ENCODE measurements at regions not wholly inside any gene's neighbourhood (a gene's known extent, or its start where the extent isn't known, plus 50 kb on each side); places are given as distances from the start of the nearest gene placed in this dataset.
"Not testable (repeated sequence)": the region's sequence is repeated elsewhere in the genome, so short reads cannot be mapped to it uniquely, and the experiment has no call there.

DNA sequence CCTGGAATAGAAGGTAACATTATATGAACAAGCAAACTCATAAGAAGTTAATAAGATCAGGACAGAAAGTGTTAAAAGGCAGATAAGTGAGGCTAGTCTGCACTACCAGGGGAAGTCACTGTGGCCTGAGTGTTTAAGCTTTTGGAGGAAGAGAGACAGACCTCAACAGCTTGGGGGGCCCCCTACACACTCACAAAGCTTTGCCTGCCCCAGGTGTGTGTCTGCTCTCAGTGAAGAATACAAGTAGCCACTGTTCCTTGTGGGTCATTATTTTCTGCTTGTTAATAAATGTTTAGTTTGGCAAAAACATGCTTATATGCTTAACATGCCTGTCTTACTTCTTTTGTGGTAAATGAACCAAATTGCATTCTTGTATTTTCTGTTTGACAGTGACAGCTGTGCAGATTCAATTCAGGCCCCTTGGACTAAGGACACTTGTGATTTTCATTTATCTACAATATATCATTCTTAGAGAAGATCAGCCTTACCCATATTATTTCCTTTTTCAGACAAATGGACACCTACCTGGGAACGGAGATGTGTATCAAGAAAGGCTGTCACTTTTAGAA, 50.7 kb upstream of the C12orf71 start:
- CTCF ChIA-PET, result no interaction called here
- intact Hi-C loops (cut with micrococcal nuclease), result no loop called here
- no peaks in the 10 kb centered on the region for H3K4me1 Mint-ChIP-seq (ENCODE audit: low read depth)
- no peak for DNase-seq
- peaks cover 2% of the 10 kb centered on the region for H3K9me3 Mint-ChIP-seq
- H3K27ac Mint-ChIP-seq, result no peak overlapping the region
- no peaks in the 10 kb centered on the region for H3K27me3 Mint-ChIP-seq (ENCODE audit: low read depth)
- no peak overlapping the region for H3K4me3 Mint-ChIP-seq
- peaks cover 4% of the 10 kb centered on the region for H3K36me3 Mint-ChIP-seq (ENCODE audit: low read depth)

DNA sequence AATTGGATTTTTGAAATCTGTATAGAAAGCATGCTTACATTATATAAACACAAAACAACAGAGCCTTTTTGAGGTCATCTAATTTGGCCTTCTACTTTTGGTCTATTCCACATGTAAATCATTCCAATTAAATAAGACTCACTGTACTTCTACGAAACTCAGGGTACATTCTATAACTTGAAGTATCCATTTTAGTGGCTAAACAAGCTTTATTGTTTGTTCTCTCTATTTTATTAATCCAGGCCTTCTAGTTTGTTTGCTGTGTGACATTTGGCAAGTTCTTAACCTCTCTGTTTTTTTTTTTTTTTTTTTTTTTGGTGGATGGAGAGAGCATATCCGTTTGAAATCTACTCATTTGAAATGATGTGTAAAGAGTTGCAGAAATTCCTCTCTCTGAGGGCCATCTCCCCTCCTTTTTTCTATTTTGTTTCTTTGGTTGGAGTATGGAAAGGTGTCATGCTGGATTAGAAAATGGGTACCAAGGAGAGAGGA, 58.1 kb upstream of the C12orf71 start:
- peaks cover 10% of the 10 kb centered on the region for H3K4me1 Mint-ChIP-seq (ENCODE audit: low read depth)
- H3K27me3 Mint-ChIP-seq (ENCODE audit: low read depth), result no peaks in the 10 kb centered on the region
- H3K36me3 Mint-ChIP-seq (ENCODE audit: low read depth), result peaks cover 4% of the 10 kb centered on the region
- CTCF ChIA-PET, result interaction anchor here (1.5 kb wide), 1 partner anchor 40 kb away, joined by 4 read pairs; no protein-coding TSS in a partner anchor
- intact Hi-C loops (cut with micrococcal nuclease), result loop anchor here (5.0 to 10.0 kb wide), 2 partner anchors 242 to 564 kb away; no protein-coding TSS in a partner anchor
- H3K4me3 Mint-ChIP-seq, result no peak overlapping the region
- peaks cover 2% of the 10 kb centered on the region for H3K9me3 Mint-ChIP-seq
- DNase-seq, result no peak
- no peak overlapping the region for H3K27ac Mint-ChIP-seq

- Mint-ChIP-seq H3K36me3 (ENCODE audit: low read depth) (no peaks in the 10 kb centered on the region), H3K4me3 (no peak overlapping the region), H3K9me3 (no peaks in the 10 kb centered on the region), H3K4me1 (ENCODE audit: low read depth) (peaks cover 10% of the 10 kb centered on the region), H3K27me3 (ENCODE audit: low read depth) (no peaks in the 10 kb centered on the region), H3K27ac (no peak overlapping the region)
- intact Hi-C loops (cut with micrococcal nuclease), result loop anchor here (1.0 to 10.0 kb wide), 8 partner anchors 37 to 1045 kb away; partner anchors contain the start of gene FGFR1OP2
- CTCF ChIA-PET, result interaction anchor here (0.5 to 1.6 kb wide), 13 partner anchors 22 to 563 kb away, joined by 3 to 5 read pairs (median 3); no protein-coding TSS in a partner anchor
- peak; percentile 61 for DNase-seq
Observed at GRCh38 chr12:27142101-27142721, 59.8 kb upstream of the C12orf71 start.

DNA sequence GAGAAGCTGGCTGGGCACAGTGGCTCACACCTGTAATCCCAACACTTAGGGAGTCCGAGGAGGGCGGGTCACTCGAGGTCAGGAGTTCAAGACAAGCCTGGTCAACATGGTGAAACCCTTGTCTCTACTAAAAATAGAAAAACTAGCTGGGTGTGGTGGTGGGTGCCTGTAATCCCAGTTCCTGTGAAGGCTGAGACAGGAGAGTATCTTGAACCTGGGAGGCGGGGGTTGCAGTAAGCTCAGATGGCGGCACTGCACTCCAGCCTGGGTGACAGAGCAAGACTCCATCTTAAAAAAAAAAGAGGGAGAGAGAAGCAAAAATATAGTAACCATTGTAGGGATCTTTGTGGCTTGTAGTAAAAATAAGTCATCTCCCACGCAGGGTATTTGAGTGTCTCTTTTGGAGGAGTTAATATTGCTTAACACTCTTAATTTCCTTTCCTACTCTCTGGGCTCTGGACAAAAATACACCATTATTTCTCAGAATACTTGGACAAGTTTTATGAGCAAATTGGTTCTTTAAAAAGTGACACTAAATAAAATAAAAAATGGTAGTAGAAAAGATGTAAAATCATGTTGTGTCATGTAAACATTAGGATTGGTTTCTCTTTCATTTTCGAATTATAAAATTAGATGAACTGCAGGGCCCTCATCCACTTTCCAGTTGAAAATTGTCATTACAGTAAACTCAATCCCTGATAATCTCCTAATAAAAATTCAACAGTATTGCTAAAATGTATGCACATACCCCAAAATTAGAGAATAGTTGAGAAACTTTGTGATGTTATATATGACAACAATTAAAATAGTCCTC, 61.1 kb upstream of the C12orf71 start:
- CTCF ChIA-PET, result interaction anchor here (0.9 kb wide), 1 partner anchor 121 kb away, joined by 4 read pairs; the partner anchor contains the start of gene MED21
- intact Hi-C loops (cut with micrococcal nuclease), result loop anchor here (2.0 to 10.0 kb wide), 4 partner anchors 35 to 561 kb away; partner anchors contain the start of gene FGFR1OP2
- H3K9me3 Mint-ChIP-seq, result no peaks in the 10 kb centered on the region
- no peak overlapping the region for H3K27ac Mint-ChIP-seq
- H3K4me1 Mint-ChIP-seq (ENCODE audit: low read depth), result peaks cover 10% of the 10 kb centered on the region
- H3K4me3 Mint-ChIP-seq, result no peak overlapping the region
- no peaks in the 10 kb centered on the region for H3K36me3 Mint-ChIP-seq (ENCODE audit: low read depth)
- DNase-seq, result no peak
- no peaks in the 10 kb centered on the region for H3K27me3 Mint-ChIP-seq (ENCODE audit: low read depth)

DNA sequence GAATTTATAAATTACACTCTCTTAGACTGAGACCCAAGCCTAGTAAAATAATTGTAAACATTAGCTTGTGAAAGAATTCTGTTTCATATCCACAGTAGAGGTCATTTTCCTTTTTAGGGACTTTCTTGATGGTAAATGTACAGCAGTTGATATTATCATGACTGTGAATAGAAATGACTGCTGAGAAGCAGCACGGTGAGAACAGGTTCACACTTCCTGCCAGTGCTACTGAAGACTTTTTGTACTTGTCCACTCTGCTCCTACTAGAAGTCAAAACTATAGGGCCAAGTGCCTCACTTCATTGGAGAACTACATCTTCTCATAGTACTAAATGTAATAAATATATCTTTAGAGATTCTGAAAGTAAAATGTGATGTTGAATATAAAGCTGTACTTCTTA, 63.3 kb upstream of the C12orf71 start:
- intact Hi-C loops (cut with micrococcal nuclease), result loop anchor here (10.0 kb wide), 1 partner anchor 559 kb away; no protein-coding TSS in a partner anchor
- CTCF ChIA-PET; H3K9me3 Mint-ChIP-seq; H3K27me3 Mint-ChIP-seq (ENCODE audit: low read depth); DNase-seq; H3K4me3 Mint-ChIP-seq; H3K27ac Mint-ChIP-seq; H3K36me3 Mint-ChIP-seq (ENCODE audit: low read depth); H3K4me1 Mint-ChIP-seq (ENCODE audit: low read depth): not testable (repeated sequence)

- Mint-ChIP-seq H3K4me1 (ENCODE audit: low read depth) (peaks cover 4% of the 10 kb centered on the region), H3K27ac (no peak overlapping the region), H3K27me3 (ENCODE audit: low read depth) (no peaks in the 10 kb centered on the region), H3K4me3 (no peak overlapping the region), H3K36me3 (ENCODE audit: low read depth) (no peaks in the 10 kb centered on the region), H3K9me3 (no peaks in the 10 kb centered on the region)
- intact Hi-C loops (cut with micrococcal nuclease), result loop anchor here (10.0 kb wide), 1 partner anchor 556 kb away; no protein-coding TSS in a partner anchor
- CTCF ChIA-PET, result interaction anchor here (0.7 kb wide), 1 partner anchor 158 kb away, joined by 3 read pairs; no protein-coding TSS in a partner anchor
- DNase-seq, result no peak
Observed at GRCh38 chr12:27148373-27148772, 66.0 kb upstream of the C12orf71 start.

- H3K27ac Mint-ChIP-seq, result no peak overlapping the region
- intact Hi-C loops (cut with micrococcal nuclease), result loop anchor here (10.0 kb wide), 1 partner anchor 556 kb away; no protein-coding TSS in a partner anchor
- H3K9me3 Mint-ChIP-seq, result no peaks in the 10 kb centered on the region
- H3K4me1 Mint-ChIP-seq (ENCODE audit: low read depth), result peaks cover under 1% of the 10 kb centered on the region
- DNase-seq, result no peak
- no peak overlapping the region for H3K4me3 Mint-ChIP-seq
- CTCF ChIA-PET, result interaction anchor here (0.7 kb wide), 2 partner anchors 9 to 158 kb away, joined by 3 to 7 read pairs; no protein-coding TSS in a partner anchor
- no peaks in the 10 kb centered on the region for H3K36me3 Mint-ChIP-seq (ENCODE audit: low read depth)
- H3K27me3 Mint-ChIP-seq (ENCODE audit: low read depth), result no peaks in the 10 kb centered on the region
Observed at GRCh38 chr12:27148791-27149190, 66.4 kb upstream of the C12orf71 start.

DNA sequence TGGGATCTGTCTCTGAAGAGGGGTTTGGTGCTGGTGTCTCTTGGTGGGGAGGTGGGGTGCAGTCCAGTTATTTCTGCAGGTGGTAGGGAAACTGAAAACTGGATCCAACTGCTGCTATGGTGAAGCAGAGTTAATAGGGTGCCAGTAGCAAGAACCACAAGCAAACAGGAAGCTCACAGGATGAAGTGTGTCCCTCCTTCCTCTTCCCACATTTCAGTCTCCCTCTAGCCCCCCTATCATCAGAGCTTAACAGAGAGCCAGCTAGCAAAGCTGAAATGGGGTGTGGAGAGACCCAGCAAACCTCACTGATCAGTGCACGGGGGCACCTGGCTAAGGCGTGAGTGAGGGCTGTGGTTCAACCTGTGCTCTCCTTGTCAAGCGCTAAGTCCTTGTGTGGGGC, 69.1 kb upstream of the C12orf71 start:
- no peaks in the 10 kb centered on the region for H3K27me3 Mint-ChIP-seq (ENCODE audit: low read depth)
- H3K36me3 Mint-ChIP-seq (ENCODE audit: low read depth), result no peaks in the 10 kb centered on the region
- no peaks in the 10 kb centered on the region for H3K9me3 Mint-ChIP-seq
- no peak for DNase-seq
- CTCF ChIA-PET, result interaction anchor here (0.8 kb wide), 1 partner anchor 155 kb away, joined by 3 read pairs; no protein-coding TSS in a partner anchor
- no peaks in the 10 kb centered on the region for H3K4me1 Mint-ChIP-seq (ENCODE audit: low read depth)
- no peak overlapping the region for H3K4me3 Mint-ChIP-seq
- intact Hi-C loops (cut with micrococcal nuclease), result no loop called here
- no peak overlapping the region for H3K27ac Mint-ChIP-seq

- H3K27ac Mint-ChIP-seq, result no peak overlapping the region
- no peaks in the 10 kb centered on the region for H3K9me3 Mint-ChIP-seq
- H3K36me3 Mint-ChIP-seq (ENCODE audit: low read depth), result no peaks in the 10 kb centered on the region
- no peaks in the 10 kb centered on the region for H3K4me1 Mint-ChIP-seq (ENCODE audit: low read depth)
- no peak for DNase-seq
- no peaks in the 10 kb centered on the region for H3K27me3 Mint-ChIP-seq (ENCODE audit: low read depth)
- intact Hi-C loops (cut with micrococcal nuclease), result no loop called here
- H3K4me3 Mint-ChIP-seq, result no peak overlapping the region
- CTCF ChIA-PET, result interaction anchor here (0.7 kb wide), 1 partner anchor 149 kb away, joined by 3 read pairs; no protein-coding TSS in a partner anchor
Observed at GRCh38 chr12:27158297-27158696, 75.9 kb upstream of the C12orf71 start.

DNA sequence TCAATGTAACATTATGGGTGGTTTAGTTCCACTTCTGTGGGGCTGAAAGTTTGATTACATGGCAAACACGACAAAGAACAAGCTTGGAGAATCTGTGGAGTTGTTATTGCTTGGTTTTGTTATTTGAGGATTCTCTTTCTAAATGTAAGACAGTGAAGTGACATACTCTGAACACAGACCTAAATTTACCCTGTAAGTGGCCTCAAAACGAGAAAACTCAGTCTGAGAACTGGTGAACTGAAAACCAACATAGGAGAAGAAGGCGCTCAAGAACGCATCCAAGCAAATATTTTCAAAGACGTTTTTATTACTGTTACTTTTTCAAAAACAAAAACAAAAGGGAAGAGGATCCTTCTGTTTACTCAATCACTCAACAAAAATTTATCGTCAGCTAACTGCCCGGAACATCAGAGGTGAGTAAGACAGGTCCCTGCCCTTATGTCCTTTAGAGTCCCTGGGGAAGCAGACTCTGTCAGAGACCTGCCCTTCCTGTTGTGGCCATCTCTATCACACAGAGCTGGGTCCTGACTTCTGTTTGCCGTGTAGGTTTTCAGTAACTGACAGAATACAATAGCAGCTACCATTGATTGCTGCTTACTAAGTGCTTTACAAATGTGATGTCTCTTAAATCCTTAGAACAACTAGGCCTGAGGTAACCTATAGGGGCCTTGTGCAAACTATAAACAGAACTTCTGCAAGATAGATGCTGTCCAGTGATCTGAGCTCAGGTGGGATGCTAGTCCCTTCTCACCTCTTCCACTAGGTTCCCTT, 79.3 kb upstream of the C12orf71 start:
- no peaks in the 10 kb centered on the region for H3K36me3 Mint-ChIP-seq (ENCODE audit: low read depth)
- CTCF ChIA-PET, result no interaction called here
- no peak overlapping the region for H3K27ac Mint-ChIP-seq
- H3K9me3 Mint-ChIP-seq, result peaks cover 6% of the 10 kb centered on the region
- no peaks in the 10 kb centered on the region for H3K27me3 Mint-ChIP-seq (ENCODE audit: low read depth)
- intact Hi-C loops (cut with micrococcal nuclease), result no loop called here
- no peaks in the 10 kb centered on the region for H3K4me1 Mint-ChIP-seq (ENCODE audit: low read depth)
- no peak overlapping the region for H3K4me3 Mint-ChIP-seq
- no peak for DNase-seq

DNA sequence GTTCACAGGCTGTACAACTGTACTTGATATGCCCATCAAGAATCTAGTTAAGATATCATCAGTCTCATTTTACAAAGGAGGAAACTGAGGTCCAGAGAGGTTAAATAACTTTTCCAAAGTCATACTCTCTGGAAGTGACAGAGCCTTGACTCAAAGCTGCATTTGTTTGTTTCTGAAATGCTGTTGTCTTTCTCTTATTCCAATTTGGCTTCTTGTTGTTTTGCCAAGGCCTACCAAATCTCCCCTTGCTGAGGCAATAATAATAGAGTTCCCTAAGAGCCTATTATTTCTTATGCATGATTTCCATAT, 79.8 kb upstream of the C12orf71 start:
- no peak overlapping the region for H3K4me3 Mint-ChIP-seq
- no peaks in the 10 kb centered on the region for H3K36me3 Mint-ChIP-seq (ENCODE audit: low read depth)
- H3K27ac Mint-ChIP-seq, result no peak overlapping the region
- intact Hi-C loops (cut with micrococcal nuclease), result no loop called here
- H3K9me3 Mint-ChIP-seq, result peaks cover 6% of the 10 kb centered on the region
- H3K27me3 Mint-ChIP-seq (ENCODE audit: low read depth), result no peaks in the 10 kb centered on the region
- H3K4me1 Mint-ChIP-seq (ENCODE audit: low read depth), result no peaks in the 10 kb centered on the region
- CTCF ChIA-PET, result no interaction called here
- DNase-seq, result no peak

Data from activated naive CD4-positive, alpha-beta T cell treated with anti-CD3 and anti-CD28 coated beads for 36 hours (primary cell).